ENCODE measurements at regions not wholly inside any gene's neighbourhood (a gene's known extent, or its start where the extent isn't known, plus 50 kb on each side); places are given as distances from the start of the nearest gene placed in this dataset.

- TF ChIP-seq CTCF (IDR thresholded peaks at IDR 0.05) = no peak
- no peak for TF ChIP-seq POLR2A (IDR thresholded peaks at IDR 0.05)
- TF ChIP-seq EP300 (IDR thresholded peaks at IDR 0.05) = no peak
Measured at GRCh38 chr2:146661473-146662096, 1183.2 kb upstream of the ACVR2A start.

Data from suprapubic skin (tissue), 3 donors.